ENCODE measurements at regions not wholly inside any gene's neighbourhood (a gene's known extent, or its start where the extent isn't known, plus 50 kb on each side); places are given as distances from the start of the nearest gene placed in this dataset.

GRCh38 chrY:10686414-10686813, 1158.7 kb downstream of the TSPY10 start:
- Histone ChIP-seq H3K36me3 (ENCODE audit: control insufficient read depth, insufficient read depth, low read length) (no peaks in the 10 kb centered on the region), H3K9me3 (ENCODE audit: control insufficient read depth, low read length) (peaks cover 45% of the 10 kb centered on the region), H3K27ac (ENCODE audit: low read depth, low read length) (no peak overlapping the region), H3K9ac (ENCODE audit: extremely low read depth, low read length, poor library complexity, severe bottlenecking) (no peak overlapping the region), H3K27me3 (ENCODE audit: control insufficient read depth, insufficient read depth, low read length, poor library complexity, severe bottlenecking) (no peaks in the 10 kb centered on the region), H3K4me3 (ENCODE audit: low read length) (no peak overlapping the region), H3K4me1 (ENCODE audit: control insufficient read depth, insufficient read depth, low read length) (no peaks in the 10 kb centered on the region)
- Mint-ChIP-seq H3K27ac (no peak overlapping the region), H3K4me3 (no peak overlapping the region), H3K36me3 (ENCODE audit: low read depth) (peaks cover 1% of the 10 kb centered on the region), H3K27me3 (ENCODE audit: insufficient read depth) (no peaks in the 10 kb centered on the region), H3K4me1 (no peaks in the 10 kb centered on the region), H3K9me3 (peaks cover 36% of the 10 kb centered on the region)
- no peak for DNase-seq
- WGBS, 2 experiments (ENCODE audit: insufficient coverage in 1 of 2, insufficient read length in 1 of 2): 44 to 55% methylated on average over 6 of the region's 6 CpGs
- TF ChIP-seq CTCF (conservative IDR thresholded peaks at IDR 0.05): no peak

All from endodermal cell (in vitro differentiated cells).